ENCODE measurements at regions not wholly inside any gene's neighbourhood (a gene's known extent, or its start where the extent isn't known, plus 50 kb on each side); places are given as distances from the start of the nearest gene placed in this dataset.
"Not testable (repeated sequence)": the region's sequence is repeated elsewhere in the genome, so short reads cannot be mapped to it uniquely, and the experiment has no call there.

DNA sequence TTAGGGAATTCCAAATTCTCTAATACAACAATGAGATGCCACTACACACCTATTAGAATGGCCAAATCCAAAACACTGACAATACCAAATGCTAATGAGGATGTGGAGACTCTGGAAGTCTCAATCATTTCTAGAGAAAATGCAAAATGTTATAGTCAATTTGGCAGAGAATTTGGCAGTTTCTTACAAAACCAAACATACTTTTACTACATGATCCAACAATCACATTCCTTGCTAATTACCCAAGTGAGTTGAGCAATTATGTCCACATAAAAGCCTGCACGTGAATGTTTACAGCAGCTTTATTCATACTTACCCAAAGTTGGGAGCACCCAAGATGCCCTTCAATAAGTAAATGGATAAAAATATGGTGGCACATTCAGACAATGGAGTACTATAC, 278.4 kb upstream of the TGFBR2 start:
- not testable (repeated sequence) for DNase-seq (ENCODE audit: low read depth in 2 of 3, low spot score in 1 of 3)

DNA sequence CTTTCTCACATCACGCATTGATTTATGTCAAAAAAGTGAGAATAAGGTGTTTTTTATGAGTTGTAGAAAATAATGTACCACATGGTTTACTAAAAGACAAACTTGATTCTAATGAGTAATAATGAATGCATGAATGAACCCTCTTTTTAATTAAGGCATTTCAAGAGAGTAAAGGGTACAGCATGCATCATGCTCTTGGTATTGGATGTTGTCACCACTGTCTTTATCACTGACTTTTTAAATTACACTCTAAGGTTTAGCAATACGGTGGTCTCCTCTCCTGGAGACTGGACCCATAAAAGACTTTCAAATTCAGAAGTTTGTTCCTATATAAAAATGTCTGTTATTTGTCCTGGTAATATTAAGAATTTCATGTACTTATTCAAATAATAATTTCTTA, 277.5 kb upstream of the TGFBR2 start:
- DNase-seq (ENCODE audit: low read depth in 2 of 3, low spot score in 1 of 3), result not testable (repeated sequence)

DNA sequence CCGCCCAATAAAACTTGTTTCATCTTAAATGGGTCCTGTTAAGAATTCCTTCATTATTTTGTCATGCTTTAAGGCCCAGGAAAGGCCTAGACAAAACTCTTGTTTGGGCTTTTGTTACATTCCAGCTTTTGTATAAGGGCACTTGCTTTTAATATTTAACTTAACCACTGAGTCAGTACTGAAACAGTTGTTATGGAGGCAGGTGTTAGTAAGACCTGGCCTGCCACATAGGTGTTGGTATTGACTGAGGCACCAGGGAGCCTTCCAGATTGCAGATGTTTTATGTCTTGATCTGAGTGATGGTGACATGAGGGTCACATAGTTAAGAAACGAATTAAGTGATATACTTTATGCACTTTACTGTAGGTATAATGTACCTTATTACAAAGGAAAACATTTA, 274.9 kb upstream of the TGFBR2 start:
- no peak for DNase-seq (ENCODE audit: low read depth in 2 of 3, low spot score in 1 of 3)

DNA sequence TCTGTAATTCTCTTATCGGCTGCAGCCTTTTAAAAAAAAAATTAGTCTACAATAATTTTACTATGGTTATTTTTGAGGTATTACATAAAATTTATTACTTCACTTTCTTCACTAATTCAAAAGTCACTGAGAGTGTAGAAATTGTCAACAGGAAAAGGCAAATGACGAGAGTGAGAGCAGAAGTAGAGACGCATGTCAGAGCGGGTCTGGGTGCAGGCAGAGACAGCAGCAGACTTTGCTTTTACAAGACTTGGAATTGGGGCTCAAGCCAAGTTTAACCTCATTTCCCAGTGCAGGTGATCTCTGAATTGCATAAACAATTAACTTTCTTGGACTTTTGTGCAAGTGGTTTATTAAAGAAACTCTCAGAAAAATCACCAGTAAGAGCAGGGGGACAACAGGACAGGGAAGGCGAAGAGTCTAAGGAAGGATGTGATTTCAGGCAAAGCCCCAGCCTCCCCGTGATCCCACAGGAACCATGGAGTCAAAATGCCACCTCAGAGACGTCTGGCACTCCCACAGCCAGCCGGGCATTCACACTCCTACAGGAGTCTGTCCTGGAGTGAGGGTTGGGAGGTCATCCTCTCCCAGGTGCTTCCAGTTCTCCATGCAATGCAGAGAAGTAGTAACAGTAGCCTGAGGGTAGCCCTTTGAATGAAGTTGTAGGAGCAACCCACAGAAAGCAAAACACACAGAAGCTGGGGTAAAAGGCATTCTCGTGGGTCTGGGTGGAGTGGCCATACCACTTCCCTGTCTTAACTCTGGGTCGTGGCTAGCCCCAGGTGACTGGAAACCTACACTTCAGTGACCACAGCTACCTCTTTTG, 274.0 kb upstream of the TGFBR2 start:
- no peak for DNase-seq (ENCODE audit: low read depth in 2 of 3, low spot score in 1 of 3)

DNA sequence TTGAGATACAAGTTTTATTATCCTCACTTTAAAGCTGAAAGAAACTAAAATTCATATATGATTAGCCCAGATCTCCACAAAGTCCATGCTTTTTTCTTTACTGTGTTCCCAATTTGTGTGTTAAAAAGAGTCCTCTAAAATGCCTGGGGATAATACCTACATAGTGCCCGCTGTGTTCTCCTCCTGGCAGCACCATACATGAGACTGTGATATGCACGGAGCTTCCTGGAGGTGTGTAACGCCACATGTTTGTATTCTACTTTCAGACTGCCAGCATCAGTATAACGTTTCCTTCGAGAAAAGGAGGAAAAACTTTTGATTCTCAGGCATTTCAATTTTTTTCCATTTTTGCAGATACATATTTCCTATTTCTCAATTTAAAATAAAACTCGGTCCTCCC, 273.3 kb upstream of the TGFBR2 start:
- no peak for DNase-seq (ENCODE audit: low read depth in 2 of 3, low spot score in 1 of 3)

DNA sequence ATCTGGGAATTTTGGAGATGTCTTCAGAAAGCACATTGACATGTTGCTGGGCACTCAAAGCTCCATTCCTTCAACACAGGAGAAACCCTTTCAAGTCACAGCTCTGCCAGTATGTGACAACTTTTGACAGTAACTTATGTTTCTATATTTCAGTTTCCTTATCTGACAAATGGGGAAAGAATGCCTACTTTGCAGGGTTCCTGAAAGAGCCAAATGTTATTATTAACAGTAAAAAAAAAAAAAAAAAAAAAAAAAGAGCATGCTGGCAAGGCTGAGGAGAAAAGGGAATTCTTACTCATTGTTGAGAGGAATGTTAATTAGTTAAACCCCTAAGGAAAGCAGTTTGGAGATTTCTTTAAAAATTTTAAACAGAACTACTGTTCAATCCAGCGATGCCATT, 272.5 kb upstream of the TGFBR2 start:
- no peak for DNase-seq (ENCODE audit: low read depth in 2 of 3, low spot score in 1 of 3)

DNA sequence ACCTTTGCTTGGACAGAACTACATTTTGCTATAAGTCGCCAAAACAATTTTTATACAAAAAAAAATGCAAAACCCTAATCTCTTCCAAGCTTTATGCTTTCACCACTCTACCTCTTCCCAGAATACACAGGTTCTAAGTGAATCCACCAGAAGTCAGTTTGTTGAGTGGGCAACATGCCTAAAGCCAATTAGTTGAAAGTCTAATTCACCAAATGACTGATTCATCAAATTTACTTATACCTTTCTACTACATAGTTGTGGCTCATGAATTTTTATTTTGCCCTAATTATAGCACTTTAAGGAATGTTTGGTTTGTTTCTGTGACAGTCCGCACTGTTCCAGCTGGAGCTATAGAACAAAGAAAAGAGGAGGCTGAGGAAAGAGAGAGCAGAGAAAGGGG, 265.9 kb upstream of the TGFBR2 start:
- no peak for DNase-seq (ENCODE audit: low read depth in 2 of 3, low spot score in 1 of 3)

DNA sequence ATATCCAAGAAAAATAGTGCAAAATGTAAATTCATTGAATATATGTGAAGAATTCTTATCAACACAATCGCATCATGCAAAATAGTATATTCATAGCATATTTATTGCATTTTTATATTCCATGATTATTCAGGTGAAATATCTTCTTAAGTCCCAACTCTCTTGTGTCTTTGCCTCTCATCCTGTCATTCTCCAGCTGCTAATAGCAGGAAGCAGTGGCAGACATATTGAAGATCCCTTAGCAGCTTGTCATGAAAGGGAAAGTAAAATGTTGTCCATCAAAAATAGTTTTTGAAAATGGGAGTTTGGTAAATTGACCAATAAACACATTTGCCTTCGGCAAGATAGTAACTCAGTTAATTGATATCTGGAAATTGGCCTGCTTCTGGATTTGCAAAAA, 265.3 kb upstream of the TGFBR2 start:
- no peak for DNase-seq (ENCODE audit: low read depth in 2 of 3, low spot score in 1 of 3)

DNA sequence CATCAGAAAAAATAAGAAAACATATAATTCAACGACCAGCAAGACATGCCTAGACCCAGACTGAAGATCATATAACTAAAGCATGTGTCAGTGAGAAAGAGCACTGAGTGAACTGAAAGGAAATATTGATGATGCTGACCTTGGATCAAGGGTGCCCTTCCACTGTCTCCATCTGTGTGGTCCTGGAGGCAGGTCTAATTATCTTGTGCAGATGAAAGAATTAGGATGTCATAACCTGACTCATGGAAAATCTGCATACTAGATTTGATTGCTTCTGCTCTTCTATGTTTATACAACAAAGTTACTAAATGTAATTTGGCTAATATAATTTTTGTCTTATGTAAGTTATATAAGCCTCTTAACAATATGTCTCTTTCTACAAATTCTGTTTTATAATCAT, 264.6 kb upstream of the TGFBR2 start:
- DNase-seq (ENCODE audit: low read depth in 2 of 3, low spot score in 1 of 3), result no peak

DNA sequence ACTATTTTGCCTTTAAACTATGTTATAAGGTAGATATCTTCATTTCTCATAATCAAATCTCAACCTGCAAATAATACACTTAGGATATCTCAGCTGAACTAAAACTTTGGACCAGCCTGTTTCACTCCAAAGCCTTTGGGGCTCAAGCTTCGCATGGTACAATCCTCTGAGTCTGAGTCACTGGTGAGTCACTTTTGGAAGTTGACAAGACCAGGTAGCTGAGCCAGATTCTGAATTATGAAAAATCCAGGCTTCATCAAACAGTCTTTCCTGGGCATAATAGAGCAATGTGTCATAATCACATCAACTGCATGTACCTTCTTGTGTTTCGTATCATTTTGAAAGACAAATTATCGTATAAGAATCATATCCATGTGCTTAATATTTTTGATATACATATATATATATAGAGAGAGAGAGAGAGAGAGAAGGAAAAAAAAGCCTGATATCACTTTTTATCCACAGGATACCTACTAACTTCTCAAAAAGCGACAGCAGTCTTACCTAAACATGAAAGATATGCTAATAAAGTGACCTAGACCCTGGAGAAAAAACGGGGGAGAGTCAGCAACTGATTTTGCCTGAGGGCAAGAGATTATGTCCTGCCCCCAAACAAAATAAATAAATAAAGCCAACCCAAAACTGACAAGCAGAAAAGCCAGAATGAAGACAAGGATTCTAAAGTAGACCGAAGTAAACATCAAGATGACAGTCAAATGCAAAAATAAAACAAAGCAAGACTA, 263.9 kb upstream of the TGFBR2 start:
- no peak for DNase-seq (ENCODE audit: low read depth in 2 of 3, low spot score in 1 of 3)

DNA sequence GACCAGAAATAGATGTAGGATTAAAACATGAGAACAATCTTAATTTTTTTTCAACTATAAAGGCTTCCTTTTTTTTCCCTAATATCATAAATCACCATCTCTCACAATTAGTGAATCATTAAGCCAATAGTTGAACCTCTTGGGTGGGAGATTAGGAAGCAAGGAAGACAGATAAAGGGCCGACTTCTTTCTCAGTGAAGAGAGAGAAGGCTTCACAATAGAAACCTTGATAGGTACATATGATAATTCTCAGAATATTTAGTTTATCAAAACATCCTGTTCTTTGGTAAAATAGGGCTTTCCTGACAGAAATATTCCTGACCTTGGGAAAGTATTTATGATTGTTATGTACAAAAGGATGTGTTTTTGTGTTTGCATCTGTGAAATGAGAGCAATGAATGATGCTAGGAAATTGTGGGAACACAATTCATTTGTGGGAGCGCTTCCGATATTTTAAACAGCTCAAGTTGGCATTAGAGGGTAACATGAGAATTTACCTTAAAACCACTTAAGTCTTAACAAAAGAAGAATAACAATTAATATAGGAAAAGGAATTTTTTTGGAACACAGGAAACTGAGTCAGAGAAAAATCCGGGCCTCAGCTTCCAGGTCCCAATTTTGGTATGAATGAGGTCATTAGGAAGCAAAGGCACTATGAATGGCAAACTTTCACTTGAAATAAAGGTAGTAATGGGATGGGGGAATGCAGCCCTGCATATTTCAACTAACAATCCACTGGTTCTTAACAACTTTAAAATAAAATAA, 263.2 kb upstream of the TGFBR2 start:
- no peak for DNase-seq (ENCODE audit: low read depth in 2 of 3, low spot score in 1 of 3)

DNA sequence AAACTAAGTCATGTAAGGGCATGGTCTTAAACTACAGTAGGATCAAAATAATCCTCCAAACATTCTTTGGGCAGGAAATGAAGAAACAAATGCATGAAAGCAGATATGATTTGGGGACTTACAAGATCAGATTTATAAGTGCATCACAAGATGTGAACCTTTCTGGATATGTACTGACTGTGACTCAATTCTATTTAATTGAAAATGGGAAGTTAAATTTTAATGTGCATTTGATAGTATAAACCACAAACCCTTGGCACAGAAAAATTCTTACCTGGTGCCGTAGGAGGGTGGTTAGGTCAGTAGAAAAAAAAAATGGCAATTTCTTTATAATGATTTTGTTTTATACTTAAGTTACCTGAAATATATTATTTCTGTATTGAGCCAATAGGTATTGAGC, 262.5 kb upstream of the TGFBR2 start:
- no peak for DNase-seq (ENCODE audit: low read depth in 2 of 3, low spot score in 1 of 3)

DNA sequence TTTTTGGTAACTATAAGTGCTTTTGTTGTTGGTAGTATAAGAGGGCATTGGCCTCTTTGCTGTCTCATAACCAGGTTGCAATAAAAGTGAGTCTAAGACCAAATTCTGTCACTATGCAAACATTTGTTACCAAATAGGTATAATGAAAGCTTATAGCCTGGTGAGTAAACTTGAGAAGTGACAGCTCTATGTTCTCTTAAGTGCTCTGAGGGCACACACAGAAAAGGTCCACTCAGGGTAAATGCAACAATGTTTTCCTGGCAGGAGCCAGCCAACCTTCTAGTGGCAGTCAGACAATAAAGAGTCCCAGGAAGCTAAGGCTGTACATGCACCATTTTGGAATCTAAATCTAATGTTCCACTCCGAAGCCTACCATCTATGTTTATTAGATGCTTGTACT, 262.1 kb upstream of the TGFBR2 start:
- no peak for DNase-seq (ENCODE audit: low read depth in 2 of 3, low spot score in 1 of 3)

DNA sequence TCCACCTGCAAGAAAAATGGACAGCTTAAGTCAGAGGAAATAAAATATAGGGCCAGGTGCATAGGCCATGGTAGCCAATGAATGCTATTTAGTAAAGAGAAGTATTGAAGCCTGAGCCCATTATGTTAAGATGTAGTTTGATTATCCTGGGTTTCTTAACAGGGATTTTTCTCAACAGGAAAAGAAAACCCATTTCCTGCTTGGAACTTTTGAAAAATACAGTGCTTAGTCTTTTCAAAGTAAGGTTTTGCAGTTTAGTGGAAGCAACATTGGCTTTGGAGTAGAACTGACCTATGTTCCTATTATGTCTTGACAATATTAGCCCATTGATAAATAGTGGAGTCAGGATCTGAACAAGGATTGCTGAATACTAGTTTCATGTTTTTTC, 259.5 kb upstream of the TGFBR2 start:
- DNase-seq (ENCODE audit: low read depth in 2 of 3, low spot score in 1 of 3), result no peak

DNA sequence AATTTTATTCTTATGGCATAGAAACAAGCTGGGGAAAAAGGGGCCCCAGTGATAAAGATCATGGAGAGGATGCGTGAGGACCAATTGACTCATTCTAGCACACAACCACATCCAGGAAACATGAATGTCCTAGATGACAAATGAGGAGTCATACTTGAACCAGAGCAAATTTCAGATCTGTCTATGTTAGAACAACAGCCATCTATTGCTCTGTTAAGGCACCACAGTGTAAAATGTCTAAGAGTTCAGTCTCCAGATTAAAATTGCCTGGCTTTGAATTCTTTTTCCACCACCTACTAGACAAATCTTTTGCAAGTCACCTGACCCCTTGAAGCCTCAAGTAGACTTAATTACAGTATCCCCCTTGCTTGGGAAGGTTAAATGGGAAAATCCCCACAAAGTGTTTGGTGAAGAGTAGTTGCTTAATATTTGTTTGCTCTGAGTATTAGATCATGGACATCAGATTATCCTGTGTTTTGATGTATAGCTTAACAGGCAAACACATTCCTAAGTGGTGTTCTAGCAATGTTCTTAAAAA, 258.7 kb upstream of the TGFBR2 start:
- DNase-seq (ENCODE audit: low read depth in 2 of 3, low spot score in 1 of 3), result peak in 2 of 3 donors; percentile 21 to 48

DNA sequence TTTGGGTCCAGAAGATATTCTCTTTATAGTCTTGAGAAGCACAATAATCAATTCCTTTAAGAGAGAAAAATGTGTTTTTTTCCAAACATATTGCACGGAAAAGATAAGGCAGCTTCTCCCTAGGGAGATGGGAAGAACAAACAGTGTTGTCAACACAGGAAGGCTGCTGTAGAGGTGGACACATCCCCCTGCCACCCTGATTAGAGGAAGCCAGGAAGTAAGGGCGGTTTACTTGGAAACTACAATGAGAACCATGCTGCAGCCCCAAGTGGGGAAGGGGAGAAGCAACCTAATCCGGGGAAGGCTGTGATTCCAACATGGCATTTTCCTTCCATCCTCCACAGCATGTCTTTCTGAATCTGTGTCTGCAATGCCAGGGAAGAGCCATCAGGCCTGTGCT, 256.9 kb upstream of the TGFBR2 start:
- no peak for DNase-seq (ENCODE audit: low read depth in 2 of 3, low spot score in 1 of 3)

DNA sequence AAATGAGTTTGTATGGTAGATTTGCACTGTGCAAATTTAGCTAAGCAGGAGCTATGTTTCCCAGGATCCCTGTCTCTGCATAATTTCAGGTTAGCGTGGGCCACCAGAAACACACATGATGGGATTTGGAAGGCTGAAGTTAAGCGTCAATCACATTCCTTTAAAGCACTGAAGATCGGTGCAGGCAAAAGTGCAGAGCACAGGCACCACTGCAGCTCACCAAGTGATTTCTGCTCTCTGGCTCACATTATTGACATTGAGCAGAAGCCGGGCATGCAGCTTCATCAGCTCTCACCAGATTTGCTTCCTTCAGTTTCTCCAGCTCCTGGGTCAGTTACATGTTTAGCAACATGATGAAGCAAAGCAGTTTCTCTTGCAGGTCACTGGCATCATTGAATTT, 256.4 kb upstream of the TGFBR2 start:
- no peak for DNase-seq (ENCODE audit: low read depth in 2 of 3, low spot score in 1 of 3)

DNA sequence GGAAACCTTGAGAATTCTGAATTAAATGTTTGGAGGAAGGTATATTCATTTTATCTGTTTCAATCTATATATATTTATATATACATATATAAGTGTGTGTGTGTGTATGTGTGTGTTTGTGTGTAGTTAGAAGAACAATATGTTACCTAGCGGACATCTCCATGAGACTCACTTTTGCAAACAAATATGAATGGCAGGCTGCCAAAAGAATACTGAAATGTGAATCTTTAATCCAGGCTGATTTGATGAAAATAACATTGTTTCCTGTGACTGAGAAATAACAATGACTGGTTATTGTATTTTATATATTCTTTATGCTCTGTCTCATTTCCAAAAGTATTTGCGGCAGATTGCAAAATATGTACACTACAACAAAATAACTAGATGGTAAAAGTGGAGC, 255.5 kb upstream of the TGFBR2 start:
- no peak for DNase-seq (ENCODE audit: low read depth in 2 of 3, low spot score in 1 of 3)

DNA sequence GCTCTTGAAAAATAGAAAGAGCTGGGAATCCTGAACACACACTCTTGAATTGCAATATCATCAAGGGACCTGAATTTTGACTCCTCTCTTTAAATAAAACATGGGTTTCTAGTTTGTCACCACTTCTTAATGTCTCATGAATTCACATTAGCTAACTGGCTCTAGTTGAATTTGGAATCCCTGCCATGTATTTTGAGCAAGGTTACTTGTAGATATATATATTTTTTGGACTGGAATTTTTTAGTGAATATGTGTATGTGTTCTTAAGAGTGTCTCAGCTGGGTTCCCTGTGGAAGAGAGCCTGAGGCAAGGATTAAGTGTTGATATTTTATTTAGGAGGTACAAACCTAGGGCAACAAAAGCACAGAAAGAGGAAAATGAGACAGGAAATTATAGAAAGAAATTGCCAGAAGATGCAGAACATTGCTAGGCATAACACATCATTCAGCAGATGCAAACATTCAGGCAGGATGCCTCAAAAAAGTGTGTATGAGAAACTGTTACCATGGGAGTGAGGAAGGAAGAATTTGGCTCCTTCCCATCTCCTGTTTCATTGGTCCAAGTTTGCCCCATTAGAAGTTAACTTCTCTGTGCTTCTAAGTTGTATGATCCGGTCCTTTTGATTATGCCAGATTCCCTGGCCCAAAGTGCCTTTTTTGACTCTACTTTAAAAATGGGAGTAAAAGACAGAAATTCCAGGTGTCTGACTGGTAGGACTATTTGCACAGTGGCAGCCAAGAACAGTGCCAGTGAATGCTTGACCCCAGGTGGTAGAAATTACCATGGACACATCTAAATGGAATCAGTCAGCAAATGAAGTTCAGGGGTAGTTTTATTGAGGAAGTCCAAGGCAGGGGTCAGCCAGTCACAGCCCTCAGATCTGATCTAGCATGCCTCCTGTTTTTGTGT, 253.7 kb upstream of the TGFBR2 start:
- no peak for DNase-seq (ENCODE audit: low read depth in 2 of 3, low spot score in 1 of 3)

DNA sequence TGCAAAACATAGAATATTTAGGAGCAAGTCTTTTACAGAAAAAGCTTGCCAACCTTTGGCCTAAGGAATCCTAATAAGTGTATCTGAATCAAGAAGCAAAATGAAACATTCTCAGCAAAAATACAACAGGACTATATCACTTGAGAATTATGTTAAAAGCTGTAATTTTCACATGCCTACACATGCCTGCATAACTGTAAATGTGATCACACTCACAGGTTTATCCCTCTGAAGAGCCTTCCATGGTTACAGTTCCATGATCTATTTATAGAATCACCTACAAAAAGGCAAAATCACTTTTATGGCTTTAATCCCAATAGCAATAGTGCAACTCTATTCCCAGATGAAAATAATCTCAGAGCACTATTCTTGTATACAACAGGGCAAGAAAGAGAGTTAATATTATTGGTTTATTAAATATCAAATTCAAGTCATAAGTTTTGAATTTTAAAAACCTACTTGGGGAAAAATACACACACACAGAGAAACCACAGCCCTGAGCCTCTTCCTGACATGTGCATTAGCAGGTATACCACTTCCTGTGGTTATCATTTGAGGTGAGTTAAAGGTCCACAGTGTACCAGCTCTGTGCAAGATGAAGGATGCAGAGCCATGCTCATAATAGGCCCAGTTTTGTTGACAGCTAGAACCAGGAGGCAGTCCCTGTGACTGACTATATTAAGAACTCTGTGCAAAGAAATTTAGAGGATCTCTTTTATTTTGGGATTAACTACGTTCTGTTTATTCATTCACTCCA, 252.5 kb upstream of the TGFBR2 start:
- DNase-seq (ENCODE audit: low read depth in 2 of 3, low spot score in 1 of 3), result peak; percentile 10 to 32 (median 20)

Measured in stimulated activated CD4-positive, alpha-beta T cell treated with anti-CD3 and anti-CD28 coated beads, Interleukin-12 subunit alpha, Interleukin-12 subunit beta, amount 100 ng/mL, for 48 hours (primary cell).